GM12878 (cell line): ENCODE measurements at regions not wholly inside any gene's neighbourhood (a gene's known extent, or its start where the extent isn't known, plus 50 kb on each side); places are given as distances from the start of the nearest gene placed in this dataset.

Experiments
- ASH2L ChIP-seq: fragments of 300-600, 200-600 bp; sonication (generic); IDR thresholded peaks from 2 replicates; pipeline ENCODE4 v1.6.1; 2017; ENCODE audit warnings: low read depth, mild to moderate bottlenecking, borderline replicate concordance
- CTCF ChIP-seq, 3 experiments: IDR thresholded peaks in 2 of 3; conservative IDR thresholded peaks in 1 of 3; 2 replicates each; pipeline ENCODE4 v1.5.1; 2011; ENCODE audit warnings: low read depth in 3 of 3, low read length in 3 of 3, mild to moderate bottlenecking in 3 of 3, control low read depth in 2 of 3, moderate library complexity in 2 of 3, inconsistent platforms in 1 of 3, mixed read lengths in 1 of 3; ENCODE audit not compliant: control insufficient read depth in 2 of 3, insufficient read depth in 1 of 3; ENCODE audit errors: extremely low read depth in 1 of 3
- E4F1 ChIP-seq: fragments of 450-650 bp; IDR thresholded peaks from 2 replicates; pipeline ENCODE4 v1.6.1; 2018; ENCODE audit warnings: borderline replicate concordance, mild to moderate bottlenecking; ENCODE audit not compliant: partially characterized antibody
- GABPA ChIP-seq: IDR thresholded peaks from 2 replicates; pipeline ENCODE4 v1.6.1; 2014; ENCODE audit warnings: antibody characterized with exemption, low read depth, mild to moderate bottlenecking, inconsistent platforms
- HCFC1 ChIP-seq: fragments of 150-350 bp; IDR thresholded peaks from 2 replicates; pipeline ENCODE4 v1.6.1; 2014; ENCODE audit warnings: low read length
- HDAC6 ChIP-seq: fragments of 200-600 bp; sonication (generic); IDR thresholded peaks from one replicate; pipeline ENCODE4 v1.8.0; 2017; ENCODE audit warnings: antibody characterized with exemption; ENCODE audit not compliant: unreplicated experiment
- MTA3 ChIP-seq: IDR thresholded peaks from 2 replicates; pipeline ENCODE4 v1.6.1; 2012; ENCODE audit warnings: low read length, inconsistent platforms, borderline replicate concordance
- NR2C2 ChIP-seq: IDR thresholded peaks from 2 replicates; pipeline ENCODE4 v1.6.1; 2011; ENCODE audit warnings: borderline replicate concordance, low read depth; ENCODE audit not compliant: control insufficient read depth, insufficient read length
- POLR2AphosphoS5 ChIP-seq: IDR thresholded peaks from 2 replicates; pipeline ENCODE4 v1.6.1; 2011; ENCODE audit warnings: mild to moderate bottlenecking, low read length, inconsistent platforms
- RAD21 ChIP-seq: IDR thresholded peaks from 2 replicates; pipeline ENCODE4 v1.6.1; 2011; ENCODE audit warnings: mild to moderate bottlenecking, low read depth, low read length, moderate library complexity; ENCODE audit not compliant: insufficient read depth
- TAF1 ChIP-seq: IDR thresholded peaks from 2 replicates; pipeline ENCODE4 v1.6.1; 2011; ENCODE audit warnings: mild to moderate bottlenecking, low read depth, low read length, borderline replicate concordance
- ZNF274 ChIP-seq: IDR thresholded peaks from one replicate; pipeline ENCODE4 v1.8.0; 2011; ENCODE audit not compliant: insufficient read length, insufficient read depth

GRCh38 chr4:175339100-175339707 is 421.0 kb downstream of the ADAM29 start:
- no peak for TF ChIP-seq POLR2AphosphoS5
- TF ChIP-seq NR2C2, result no peak
- TF ChIP-seq CTCF (IDR thresholded peaks at IDR 0.05 in 2 of 3, conservative IDR thresholded peaks at IDR 0.05 in 1 of 3; ENCODE audit: control insufficient read depth in 2 of 3, extremely low read depth in 1 of 3, insufficient read depth in 1 of 3, low read depth in 3 of 3, low read length in 3 of 3), result no peak
- TF ChIP-seq HDAC6, result no peak
- TF ChIP-seq E4F1, result no peak
- no peak for TF ChIP-seq RAD21
- TF ChIP-seq ASH2L, result no peak
- TF ChIP-seq HCFC1, result no peak
- TF ChIP-seq MTA3, result no peak
- no peak for TF ChIP-seq ZNF274
- TF ChIP-seq GABPA, result no peak
- TF ChIP-seq TAF1, result no peak
